Mucosa of gallbladder (tissue), 1 donor: ENCODE measurements at regions not wholly inside any gene's neighbourhood (a gene's known extent, or its start where the extent isn't known, plus 50 kb on each side); places are given as distances from the start of the nearest gene placed in this dataset.

ENCODE experiments used
- DNase-seq: peaks from one replicate; pipeline ENCODE4 v3.0.0-alpha.2; 2020; ENCODE audit warnings: low spot score
- donor health status: DM: no; HTN: no; CAD: no.

GRCh38 chr1:106843518-106843917, 213.0 kb upstream of the PRMT6 start:
- DNase-seq: no peak

GRCh38 chr1:106846656-106847055, 209.8 kb upstream of the PRMT6 start:
- no peak for DNase-seq

- no peak for DNase-seq
These were observed 195.4 kb upstream of the PRMT6 start for GRCh38 chr1:106861110-106861509.

DNA sequence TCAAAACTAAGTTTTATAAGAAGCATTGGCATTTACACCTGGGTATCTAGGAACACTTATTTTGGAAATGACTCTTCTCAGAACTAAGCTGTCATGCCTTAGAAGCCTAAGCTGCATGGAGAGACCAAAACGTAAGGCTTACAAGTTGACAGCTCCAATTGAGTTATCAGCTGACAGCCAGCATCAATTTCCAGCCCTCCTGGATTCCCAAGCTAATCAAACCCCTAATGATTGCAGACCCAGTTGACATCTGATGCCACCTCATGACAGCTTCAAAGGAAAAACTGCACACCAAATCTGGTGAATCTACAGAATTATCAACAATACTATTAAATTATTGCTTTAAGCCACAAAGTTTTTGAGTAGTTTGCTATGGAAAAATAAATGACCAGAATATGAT, 187.6 kb upstream of the PRMT6 start:
- no peak for DNase-seq

DNA sequence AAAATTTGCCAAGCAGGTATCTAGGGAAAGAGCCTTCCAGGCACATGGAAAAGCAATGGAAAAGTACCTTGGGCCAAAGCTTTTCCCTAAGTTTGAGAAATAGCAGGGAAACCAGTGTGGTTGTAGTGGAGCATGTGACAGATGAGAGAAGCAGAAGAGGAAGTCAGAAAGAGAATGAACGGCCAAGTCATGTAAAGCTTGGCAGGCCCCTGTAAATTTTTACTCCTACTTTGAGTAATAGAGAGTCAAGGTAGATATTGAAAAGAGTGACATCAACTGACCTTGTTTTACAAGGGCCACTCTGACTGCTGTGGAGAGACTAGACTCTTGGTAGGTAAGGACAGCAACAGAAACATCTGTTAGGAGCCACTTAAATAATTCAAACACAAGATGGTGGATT, 180.9 kb upstream of the PRMT6 start:
- no peak for DNase-seq

GRCh38 chr1:106876384-106876783, 180.1 kb upstream of the PRMT6 start:
- DNase-seq: no peak

GRCh38 chr1:106879538-106879937, 176.9 kb upstream of the PRMT6 start:
- peak; percentile 61 for DNase-seq

DNA sequence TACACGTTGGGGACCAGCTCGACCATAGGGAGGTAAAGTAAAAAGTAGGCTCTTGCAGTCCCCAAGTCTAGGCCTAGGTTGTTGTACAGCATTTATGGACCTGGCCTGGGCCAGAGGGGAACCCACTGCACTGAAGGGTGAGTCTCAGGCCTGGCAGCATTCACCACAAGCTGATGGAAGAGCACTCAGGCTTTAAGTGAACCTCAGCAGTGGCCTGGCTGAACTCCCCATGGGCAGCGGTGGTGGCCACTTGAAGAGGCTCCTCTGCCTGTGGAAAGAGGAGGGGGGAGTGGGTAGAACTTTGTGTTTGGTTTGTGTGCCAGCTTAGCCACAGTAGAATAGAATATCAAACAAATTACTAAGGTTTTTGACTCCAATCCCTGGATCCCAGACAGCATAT, 176.2 kb upstream of the PRMT6 start:
- DNase-seq: no peak

- no peak for DNase-seq
These were observed 173.3 kb upstream of the PRMT6 start for GRCh38 chr1:106883208-106883607.

DNA sequence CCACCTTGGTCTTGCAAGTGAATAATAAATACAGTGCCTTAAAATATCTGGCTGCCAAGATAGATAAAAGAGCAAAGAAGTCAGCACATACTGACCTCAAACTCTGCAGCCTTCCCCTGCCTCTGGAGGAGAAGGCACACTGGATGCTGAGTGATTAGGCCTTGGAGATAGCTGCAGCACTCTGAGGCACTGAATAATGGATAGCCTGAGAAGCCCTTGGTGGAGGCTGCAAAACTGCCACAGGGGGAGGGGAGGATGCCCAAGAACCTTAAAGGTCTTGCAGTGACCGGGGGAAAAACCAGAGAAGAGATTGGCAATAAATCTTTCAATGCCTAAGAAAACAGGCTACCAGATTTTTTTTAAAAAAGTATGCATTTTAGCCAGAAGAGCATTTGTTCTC, 167.4 kb upstream of the PRMT6 start:
- DNase-seq: no peak

GRCh38 chr1:106889583-106889982, 166.9 kb upstream of the PRMT6 start:
- no peak for DNase-seq

GRCh38 chr1:106897976-106898375, 158.5 kb upstream of the PRMT6 start:
- no peak for DNase-seq

GRCh38 chr1:106899644-106900043, 156.8 kb upstream of the PRMT6 start:
- DNase-seq: no peak

DNA sequence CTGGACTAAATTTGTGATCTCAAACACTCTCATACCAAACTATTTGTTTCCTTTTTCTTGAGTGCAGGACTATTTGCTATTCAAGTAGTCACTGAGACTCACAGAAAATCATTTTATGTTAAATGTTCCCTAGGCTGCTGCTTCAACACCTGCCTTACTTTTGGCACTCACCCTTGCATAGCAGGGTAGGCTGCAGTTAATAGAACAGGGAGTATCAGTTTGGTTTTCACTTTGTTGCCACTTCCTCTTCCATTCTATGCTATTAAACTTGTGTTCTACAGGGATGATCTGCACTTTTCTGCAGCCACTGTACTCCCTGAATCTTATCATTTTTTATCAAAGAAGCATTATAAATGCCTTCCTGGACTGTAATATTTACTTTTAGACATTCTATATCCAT, 148.7 kb upstream of the PRMT6 start:
- no peak for DNase-seq

DNA sequence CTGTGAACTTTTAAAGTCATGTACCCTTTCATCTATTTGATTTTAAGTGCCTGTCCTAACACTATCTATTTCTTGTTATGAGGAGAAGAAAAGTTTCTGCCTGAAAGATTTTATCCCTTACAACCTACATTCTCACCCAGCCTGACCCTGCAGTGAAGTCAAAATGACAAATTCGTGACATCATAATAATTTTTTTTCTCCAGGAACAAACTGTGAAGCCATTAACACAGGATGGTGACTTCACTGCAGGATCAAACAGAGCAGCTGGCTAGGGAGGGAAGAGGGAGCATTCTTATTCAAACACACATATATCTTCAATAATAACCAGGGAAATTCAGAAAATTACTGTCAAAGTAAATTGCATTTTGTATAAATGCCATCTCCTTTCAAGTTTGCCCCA, 147.8 kb upstream of the PRMT6 start:
- no peak for DNase-seq

GRCh38 chr1:106910798-106911197, 145.7 kb upstream of the PRMT6 start:
- DNase-seq: no peak

- DNase-seq: no peak
These were observed 144.3 kb upstream of the PRMT6 start for GRCh38 chr1:106912131-106912530.

DNA sequence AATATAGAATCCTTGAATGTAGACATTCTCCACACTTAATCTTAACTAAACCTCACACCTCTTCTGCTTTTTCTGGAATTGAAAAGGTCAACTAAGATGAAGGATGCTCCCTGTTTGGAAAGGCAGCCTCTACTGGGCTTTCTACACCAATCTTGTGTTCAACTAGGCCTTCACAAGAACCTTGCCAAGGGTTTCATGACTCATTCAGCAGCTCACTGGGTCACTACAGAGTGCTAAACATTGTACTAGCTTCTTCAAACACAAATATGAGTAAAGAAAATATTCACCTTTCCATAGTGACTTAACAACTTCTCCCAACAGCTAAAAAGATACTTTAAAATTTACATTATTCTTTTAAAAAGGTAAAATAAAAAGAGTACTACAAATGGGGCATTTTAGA, 135.3 kb upstream of the PRMT6 start:
- DNase-seq: no peak

GRCh38 chr1:106924360-106924759, 132.1 kb upstream of the PRMT6 start:
- DNase-seq: no peak

DNA sequence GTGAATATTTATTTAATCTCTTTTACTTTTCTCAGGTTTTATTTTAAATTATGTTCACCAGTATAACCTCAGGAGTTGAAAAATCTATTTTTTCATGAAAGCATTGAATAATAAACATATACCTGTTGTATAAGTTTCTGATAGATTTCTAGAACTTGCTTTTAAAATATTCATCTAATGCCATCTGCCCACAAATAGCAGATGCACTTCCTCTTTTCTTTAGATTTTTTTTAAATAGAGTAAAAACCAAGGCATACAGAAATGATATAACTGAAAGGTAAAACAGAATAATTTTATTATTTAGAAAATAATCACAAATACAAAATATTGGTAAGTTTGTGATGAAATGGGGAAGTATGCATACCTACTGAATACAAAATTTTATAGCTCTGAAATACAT, 130.7 kb upstream of the PRMT6 start:
- no peak for DNase-seq

- DNase-seq: no peak
These were observed 129.5 kb upstream of the PRMT6 start for GRCh38 chr1:106926803-106927582.

GRCh38 chr1:106937104-106937503, 119.4 kb upstream of the PRMT6 start:
- no peak for DNase-seq

GRCh38 chr1:106944721-106945120, 111.8 kb upstream of the PRMT6 start:
- no peak for DNase-seq

GRCh38 chr1:106952776-106953175, 103.7 kb upstream of the PRMT6 start:
- DNase-seq: no peak
